ENCODE measurements at regions not wholly inside any gene's neighbourhood (a gene's known extent, or its start where the extent isn't known, plus 50 kb on each side); places are given as distances from the start of the nearest gene placed in this dataset.
"Not testable (repeated sequence)": the region's sequence is repeated elsewhere in the genome, so short reads cannot be mapped to it uniquely, and the experiment has no call there.

- H3K4me2 ChIP-seq = 0 out of 2 replicates have a peak overlapping the region, but pooled peaks have one; percentile 92
- H3K9ac ChIP-seq, H3K27me3 ChIP-seq, H3K36me3 ChIP-seq, H3K4me3 ChIP-seq, H4K20me1 ChIP-seq: not testable (repeated sequence)
- H3K9me3 ChIP-seq = peaks cover 18% of the 10 kb centered on the region
- peak overlapping the region; percentile 93 for H3K27ac ChIP-seq
- peaks cover 77% of the 10 kb centered on the region for H3K4me1 ChIP-seq
These were observed 84.3 kb downstream of the IRS2 start for GRCh38 chr13:109702030-109702597.

GRCh38 chr13:109700176-109700575 lies 86.2 kb downstream of the IRS2 start:
- TF ChIP-seq Cebpa-rat (IDR thresholded peaks at IDR 0.05) = no peak
- peaks cover 23% of the 10 kb centered on the region for H3K9me3 ChIP-seq
- H3K27ac ChIP-seq = peak overlapping the region; percentile 93
- H3K4me2 ChIP-seq = peak overlapping the region; percentile 92
- H4K20me1 ChIP-seq = no peaks in the 10 kb centered on the region
- no peaks in the 10 kb centered on the region for H3K27me3 ChIP-seq
- H3K9ac ChIP-seq = peak overlapping the region; percentile 70
- peaks cover 8% of the 10 kb centered on the region; the same call in 1 of the 2 replicates for H3K36me3 ChIP-seq
- H3K4me1 ChIP-seq = peaks cover 58% of the 10 kb centered on the region
- peak overlapping the region; percentile 52; the same call in 1 of the 2 replicates for H3K4me3 ChIP-seq

DNA sequence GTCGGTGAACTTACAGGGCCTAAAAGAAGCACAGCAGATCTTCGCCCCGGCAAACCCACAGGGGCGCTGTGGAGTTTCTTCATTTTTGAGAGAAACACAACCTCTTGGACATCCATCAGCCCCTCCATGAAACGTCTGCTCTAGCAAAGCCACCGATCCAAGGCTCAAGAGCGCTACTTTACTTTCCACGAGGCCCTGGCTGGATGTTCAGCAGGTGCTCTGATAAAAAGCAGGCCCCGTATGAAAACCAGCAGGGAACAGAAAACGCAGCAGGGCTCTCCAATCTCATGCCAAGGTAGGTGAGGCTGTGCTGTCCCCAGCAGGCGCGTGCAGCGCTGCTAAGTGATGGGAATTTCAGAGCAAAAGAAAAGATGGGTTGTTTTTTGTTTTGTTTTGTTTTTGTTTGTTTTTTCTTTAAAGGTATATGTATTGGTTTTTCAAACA lies 86.7 kb downstream of the IRS2 start:
- Histone ChIP-seq H3K4me2 (peak overlapping the region; percentile 92), H3K36me3 (peaks cover 8% of the 10 kb centered on the region; the same call in 1 of the 2 replicates), H3K27ac (peak overlapping the region; percentile 85), H3K9ac (peak overlapping the region; percentile 46; the same call in 1 of the 2 replicates), H3K27me3 (no peaks in the 10 kb centered on the region), H3K9me3 (peaks cover 23% of the 10 kb centered on the region), H3K4me3 (no peak overlapping the region; the same call in 1 of the 2 replicates), H3K4me1 (peaks cover 52% of the 10 kb centered on the region), H4K20me1 (no peaks in the 10 kb centered on the region)
- no peak for TF ChIP-seq Cebpa-rat (IDR thresholded peaks at IDR 0.05)

GRCh38 chr13:109698779-109699178 lies 87.6 kb downstream of the IRS2 start:
- peaks cover 15% of the 10 kb centered on the region for H3K9me3 ChIP-seq
- H3K27ac ChIP-seq = peak overlapping the region; percentile 85
- no peak overlapping the region for H3K4me3 ChIP-seq
- H3K9ac ChIP-seq = no peak overlapping the region
- H4K20me1 ChIP-seq = no peaks in the 10 kb centered on the region
- H3K4me1 ChIP-seq = peaks cover 44% of the 10 kb centered on the region
- H3K36me3 ChIP-seq = peaks cover 3% of the 10 kb centered on the region; the same call in 1 of the 2 replicates
- no peak for TF ChIP-seq Cebpa-rat (IDR thresholded peaks at IDR 0.05)
- no peaks in the 10 kb centered on the region for H3K27me3 ChIP-seq
- peak overlapping the region; percentile 92 for H3K4me2 ChIP-seq

GRCh38 chr13:109697936-109698335 lies 88.4 kb downstream of the IRS2 start:
- no peak overlapping the region for H3K9ac ChIP-seq
- peaks cover 44% of the 10 kb centered on the region for H3K4me1 ChIP-seq
- peak overlapping the region; percentile 85 for H3K27ac ChIP-seq
- no peak for TF ChIP-seq Cebpa-rat (IDR thresholded peaks at IDR 0.05)
- no peak overlapping the region for H3K4me3 ChIP-seq
- H3K4me2 ChIP-seq = peak overlapping the region; percentile 92
- H3K36me3 ChIP-seq = no peaks in the 10 kb centered on the region
- H3K27me3 ChIP-seq = no peaks in the 10 kb centered on the region
- H3K9me3 ChIP-seq = peaks cover 11% of the 10 kb centered on the region; the same call in 1 of the 2 replicates
- no peaks in the 10 kb centered on the region for H4K20me1 ChIP-seq

DNA sequence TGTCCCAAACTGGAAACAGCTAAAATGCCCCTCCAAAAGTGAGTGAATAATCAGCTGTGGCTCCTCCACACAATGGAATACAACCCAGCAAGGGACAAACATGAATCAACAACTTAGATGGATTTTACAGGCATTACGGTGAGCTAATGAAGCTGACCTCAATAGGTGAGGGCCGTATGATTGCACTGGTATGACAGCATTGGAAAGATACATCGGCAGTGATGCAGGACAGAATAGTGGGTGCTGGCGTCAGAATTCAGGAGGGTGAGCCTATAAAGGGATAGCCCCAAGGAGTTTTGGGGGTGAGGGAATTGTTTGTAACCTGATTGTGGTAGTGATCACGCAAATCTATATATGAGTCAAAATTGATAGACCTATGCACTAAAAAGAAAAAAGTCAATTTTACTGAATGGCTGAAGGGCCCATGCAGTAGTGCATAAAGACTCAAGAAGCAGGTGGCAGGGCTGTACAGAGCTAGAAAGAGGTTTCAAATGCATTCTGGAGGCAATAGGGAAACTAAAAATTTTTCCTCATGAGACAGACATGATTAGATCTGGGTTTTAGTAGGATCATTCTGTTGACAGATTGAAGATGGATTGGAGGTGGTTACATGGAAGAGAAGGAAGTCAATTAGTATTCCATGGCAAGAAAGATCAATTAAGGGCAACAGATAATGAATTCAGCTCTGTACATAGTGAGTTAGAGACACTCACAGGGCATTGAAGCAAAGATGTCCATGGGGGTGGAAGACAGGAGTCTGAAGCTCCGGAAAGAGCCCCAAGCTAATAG lies 90.8 kb downstream of the IRS2 start:
- no peak overlapping the region for H3K9ac ChIP-seq

DNA sequence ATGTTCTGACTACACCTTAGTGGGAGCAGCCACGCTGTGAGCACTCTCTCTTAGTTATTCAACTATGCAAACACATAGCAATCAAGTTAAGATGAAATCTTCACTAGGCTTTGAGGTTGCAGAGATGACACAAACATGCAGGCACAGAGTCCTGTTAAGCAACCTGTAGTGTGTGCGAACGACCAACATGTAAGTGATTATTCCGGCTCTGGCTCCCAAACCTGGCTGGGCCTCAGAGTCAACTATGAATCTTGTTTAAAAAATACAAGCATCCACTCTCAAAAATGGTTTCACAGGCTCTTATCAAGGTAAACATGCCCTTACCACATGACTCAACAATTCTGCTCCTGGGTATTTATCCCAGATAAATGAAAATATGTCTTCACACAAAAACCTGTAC lies 91.4 kb downstream of the IRS2 start:
- Histone ChIP-seq H3K4me1 (peaks cover 26% of the 10 kb centered on the region), H3K9ac (no peak overlapping the region), H3K36me3 (no peaks in the 10 kb centered on the region; the same call in 1 of the 2 replicates), H3K4me3 (no peak overlapping the region), H3K9me3 (peaks cover 5% of the 10 kb centered on the region; the same call in 1 of the 2 replicates), H3K27me3 (no peaks in the 10 kb centered on the region), H4K20me1 (no peaks in the 10 kb centered on the region), H3K27ac (no peak overlapping the region), H3K4me2 (no peak overlapping the region)
- no peak for TF ChIP-seq Cebpa-rat (IDR thresholded peaks at IDR 0.05)

More for the DNA sequence above, 90.8 kb downstream of the IRS2 start:
- no peak for TF ChIP-seq Cebpa-rat (IDR thresholded peaks at IDR 0.05)
- H3K9me3 ChIP-seq = peaks cover 5% of the 10 kb centered on the region; the same call in 1 of the 2 replicates
- H3K4me3 ChIP-seq = no peak overlapping the region
- no peak overlapping the region for H3K4me2 ChIP-seq
- no peaks in the 10 kb centered on the region for H4K20me1 ChIP-seq
- H3K27me3 ChIP-seq = no peaks in the 10 kb centered on the region
- no peaks in the 10 kb centered on the region; the same call in 1 of the 2 replicates for H3K36me3 ChIP-seq
- H3K4me1 ChIP-seq = peaks cover 30% of the 10 kb centered on the region
- no peak overlapping the region for H3K27ac ChIP-seq

DNA sequence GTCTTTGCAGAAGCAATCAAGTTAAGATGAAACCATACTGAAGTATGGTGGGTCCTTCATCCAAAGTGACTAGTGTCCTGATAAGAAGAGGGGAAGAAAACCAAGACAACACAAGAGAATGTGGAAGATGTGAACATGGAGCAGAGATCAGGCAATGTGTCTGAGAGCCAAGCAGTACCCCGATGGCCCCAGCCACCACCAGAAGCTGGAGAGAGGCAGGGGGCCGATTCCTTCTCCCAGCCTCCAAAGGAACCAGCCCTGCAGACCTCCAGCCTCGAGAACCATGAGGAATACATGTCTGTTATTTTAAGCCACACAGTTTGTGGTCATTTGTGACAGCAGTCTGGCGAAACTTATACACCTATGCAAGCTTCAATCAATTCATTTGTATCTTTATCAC lies 93.2 kb downstream of the IRS2 start:
- no peaks in the 10 kb centered on the region; the same call in 1 of the 2 replicates for H3K36me3 ChIP-seq
- H3K4me2 ChIP-seq = no peak overlapping the region
- no peaks in the 10 kb centered on the region for H4K20me1 ChIP-seq
- H3K4me1 ChIP-seq = peaks cover 8% of the 10 kb centered on the region
- H3K27me3 ChIP-seq = no peaks in the 10 kb centered on the region
- no peak overlapping the region for H3K9ac ChIP-seq
- no peak overlapping the region for H3K4me3 ChIP-seq
- no peak overlapping the region for H3K27ac ChIP-seq
- H3K9me3 ChIP-seq = peaks cover 5% of the 10 kb centered on the region; the same call in 1 of the 2 replicates
- TF ChIP-seq Cebpa-rat (IDR thresholded peaks at IDR 0.05) = no peak

- no peaks in the 10 kb centered on the region; the same call in 1 of the 2 replicates for H3K36me3 ChIP-seq
- H3K4me2 ChIP-seq = no peak overlapping the region
- no peaks in the 10 kb centered on the region for H3K27me3 ChIP-seq
- TF ChIP-seq Cebpa-rat (IDR thresholded peaks at IDR 0.05) = no peak
- no peak overlapping the region for H3K4me3 ChIP-seq
- H3K9ac ChIP-seq = no peak overlapping the region
- no peak overlapping the region; the same call in 1 of the 2 replicates for H3K27ac ChIP-seq
- peaks cover 5% of the 10 kb centered on the region; the same call in 1 of the 2 replicates for H3K9me3 ChIP-seq
- H4K20me1 ChIP-seq = no peaks in the 10 kb centered on the region
- no peaks in the 10 kb centered on the region for H3K4me1 ChIP-seq
These were observed 94.7 kb downstream of the IRS2 start for GRCh38 chr13:109691689-109692088.

All from BLaER1 (cell line).